Coronary artery (tissue), 2 donors: ENCODE measurements at regions not wholly inside any gene's neighbourhood (a gene's known extent, or its start where the extent isn't known, plus 50 kb on each side); places are given as distances from the start of the nearest gene placed in this dataset.

Experiments
- DNase-seq: peaks from one replicate; pipeline ENCODE4 v3.0.0-alpha.2; 2017; ENCODE audit warnings: low spot score
- H3K27ac ChIP-seq, 2 donors: fragments of 200-600 bp; sonication (generic); one replicate each; pipeline ENCODE4 v1.5.1; 2016 to 2019
- H3K4me3 ChIP-seq: fragments of 200-600 bp; sonication (generic); 2 replicates; pipeline ENCODE4 v1.5.1; 2016; ENCODE audit warnings: mild to moderate bottlenecking, moderate library complexity
- TF ChIP-seq, protein P1 (sequence below): fragments of 200-600 bp; sonication (generic); IDR thresholded peaks from one replicate; pipeline ENCODE4 v1.5.1; 2019; ENCODE audit warnings: antibody characterized with exemption

GRCh38 chr7:153515359-153515758, 536.8 kb upstream of the DPP6 start:
- no peak overlapping the region for H3K27ac ChIP-seq
- no peak for DNase-seq
- H3K4me3 ChIP-seq, result no peak overlapping the region
- TF ChIP-seq, protein P1, sequence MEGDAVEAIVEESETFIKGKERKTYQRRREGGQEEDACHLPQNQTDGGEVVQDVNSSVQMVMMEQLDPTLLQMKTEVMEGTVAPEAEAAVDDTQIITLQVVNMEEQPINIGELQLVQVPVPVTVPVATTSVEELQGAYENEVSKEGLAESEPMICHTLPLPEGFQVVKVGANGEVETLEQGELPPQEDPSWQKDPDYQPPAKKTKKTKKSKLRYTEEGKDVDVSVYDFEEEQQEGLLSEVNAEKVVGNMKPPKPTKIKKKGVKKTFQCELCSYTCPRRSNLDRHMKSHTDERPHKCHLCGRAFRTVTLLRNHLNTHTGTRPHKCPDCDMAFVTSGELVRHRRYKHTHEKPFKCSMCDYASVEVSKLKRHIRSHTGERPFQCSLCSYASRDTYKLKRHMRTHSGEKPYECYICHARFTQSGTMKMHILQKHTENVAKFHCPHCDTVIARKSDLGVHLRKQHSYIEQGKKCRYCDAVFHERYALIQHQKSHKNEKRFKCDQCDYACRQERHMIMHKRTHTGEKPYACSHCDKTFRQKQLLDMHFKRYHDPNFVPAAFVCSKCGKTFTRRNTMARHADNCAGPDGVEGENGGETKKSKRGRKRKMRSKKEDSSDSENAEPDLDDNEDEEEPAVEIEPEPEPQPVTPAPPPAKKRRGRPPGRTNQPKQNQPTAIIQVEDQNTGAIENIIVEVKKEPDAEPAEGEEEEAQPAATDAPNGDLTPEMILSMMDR, result no peak

GRCh38 chr7:153518201-153518984, 533.8 kb upstream of the DPP6 start:
- no peak overlapping the region for H3K27ac ChIP-seq
- DNase-seq, result no peak

DNA sequence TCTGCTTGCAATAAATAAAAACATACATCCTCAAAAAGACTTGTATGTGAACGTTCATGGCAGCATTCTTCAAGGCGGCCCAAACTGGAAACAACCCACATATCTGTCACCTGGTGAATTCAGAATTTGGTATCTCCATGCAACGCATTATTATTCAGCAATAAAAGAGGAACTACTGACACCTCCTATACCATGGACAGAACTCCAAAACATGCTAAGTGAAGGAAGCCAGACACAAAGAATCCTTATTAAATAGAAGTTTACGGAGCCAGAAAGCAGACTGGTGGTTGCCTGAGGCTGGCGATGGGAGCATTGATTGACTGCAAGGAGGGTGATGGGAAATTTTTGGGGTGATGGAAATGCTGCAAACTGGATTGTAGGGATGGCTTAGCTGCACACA, 530.8 kb upstream of the DPP6 start:
- TF ChIP-seq, protein P1, result no peak
- no peak overlapping the region for H3K27ac ChIP-seq
- no peak for DNase-seq
- H3K4me3 ChIP-seq, result no peak overlapping the region

More at GRCh38 chr7:153518201-153518984, 533.8 kb upstream of the DPP6 start:
- TF ChIP-seq, protein P1, result no peak
- H3K4me3 ChIP-seq, result no peak overlapping the region

- TF ChIP-seq, protein P1, result no peak
- Histone ChIP-seq H3K27ac (no peak overlapping the region), H3K4me3 (no peak overlapping the region)
- no peak for DNase-seq
Observed at GRCh38 chr7:153522261-153522660, 529.9 kb upstream of the DPP6 start.

- Histone ChIP-seq H3K4me3 (no peak overlapping the region), H3K27ac (no peak overlapping the region)
- DNase-seq, result no peak
- TF ChIP-seq, protein P1, result no peak
Observed at GRCh38 chr7:153523320-153524015, 528.7 kb upstream of the DPP6 start.

GRCh38 chr7:153524070-153524601, 528.1 kb upstream of the DPP6 start:
- DNase-seq, result no peak
- TF ChIP-seq, protein P1, result no peak
- Histone ChIP-seq H3K27ac (no peak overlapping the region), H3K4me3 (no peak overlapping the region)
